Amniotic stem cell (primary cell): ENCODE measurements at regions not wholly inside any gene's neighbourhood (a gene's known extent, or its start where the extent isn't known, plus 50 kb on each side); places are given as distances from the start of the nearest gene placed in this dataset.

Experiments
- DNase-seq: peaks from one replicate; lab custom pipeline; 2025; lab: John Stamatoyannopoulos, UW

DNA sequence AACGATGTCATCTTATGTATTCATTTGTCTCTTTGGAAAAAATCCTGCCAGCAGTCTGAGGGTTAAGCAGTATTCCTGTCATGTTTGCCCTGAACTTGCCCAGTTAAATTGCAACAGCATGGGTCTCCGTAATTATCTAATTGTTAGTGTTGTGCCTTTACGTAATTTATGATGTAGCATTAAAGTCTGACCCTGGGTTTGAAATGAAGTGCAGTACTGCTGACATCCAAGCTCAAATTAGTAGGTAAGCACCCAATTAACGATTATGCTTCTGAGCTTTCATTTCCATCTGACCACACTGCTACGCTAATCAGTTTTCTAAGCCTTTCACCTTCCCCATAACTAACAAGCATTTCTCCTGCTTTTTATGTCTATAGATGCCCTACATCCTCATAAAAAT lies 241.8 kb downstream of the ARRDC4 start:
- DNase-seq: no peak

DNA sequence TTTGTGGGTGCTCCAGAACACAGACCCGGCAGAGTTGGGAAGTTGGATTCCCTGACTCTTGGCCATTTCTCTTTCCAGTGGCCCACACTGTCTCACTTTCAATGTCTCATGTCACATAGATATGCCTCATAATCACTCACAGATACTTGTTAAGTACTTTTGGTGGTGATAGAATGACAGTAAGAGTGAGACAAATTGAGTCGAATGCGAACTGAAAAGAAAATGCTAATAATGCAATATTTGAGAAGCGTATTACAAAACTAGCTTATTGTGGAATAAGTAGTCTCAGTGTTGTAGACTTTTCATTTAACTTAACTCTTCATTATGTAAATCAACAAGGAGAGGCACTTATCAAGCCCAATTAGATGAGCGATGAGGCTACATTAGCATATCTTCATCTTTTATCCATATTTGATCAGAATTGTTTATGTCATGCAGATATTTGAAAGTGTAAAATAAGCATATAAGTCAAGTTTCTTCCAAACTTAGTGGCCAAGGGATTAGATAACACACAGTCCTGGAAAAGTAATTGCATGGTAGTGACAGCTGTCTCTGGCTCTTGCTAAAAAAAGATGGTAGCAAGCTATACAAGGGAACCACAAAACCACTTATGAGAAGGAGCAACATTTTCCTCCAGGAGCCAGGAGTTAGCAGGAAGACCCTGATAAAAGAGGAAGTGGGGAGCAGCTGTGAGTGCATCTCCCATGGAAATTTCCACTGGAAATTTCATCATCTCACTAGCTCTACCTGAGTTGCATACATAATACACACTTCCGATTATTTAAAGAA lies 243.6 kb downstream of the ARRDC4 start:
- no peak for DNase-seq

DNA sequence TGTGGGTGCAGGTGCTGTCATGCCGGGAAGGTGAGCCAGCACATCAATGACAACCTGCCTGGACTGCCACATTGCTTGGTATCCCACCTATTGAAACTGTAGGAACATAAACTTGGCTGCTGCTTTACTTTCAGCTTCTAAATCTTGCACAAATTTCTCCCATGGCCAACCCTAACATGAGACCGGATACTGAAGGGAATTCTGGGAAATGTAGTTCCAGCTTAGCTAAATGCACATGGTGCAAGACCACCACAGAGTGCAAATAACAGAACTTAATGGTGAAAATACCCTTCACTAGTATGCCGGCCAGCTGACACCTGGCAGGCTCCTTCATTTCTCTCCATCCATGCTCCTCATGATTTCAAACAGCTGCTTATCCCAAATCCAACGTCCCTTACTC lies 247.4 kb downstream of the ARRDC4 start:
- DNase-seq: no peak

DNA sequence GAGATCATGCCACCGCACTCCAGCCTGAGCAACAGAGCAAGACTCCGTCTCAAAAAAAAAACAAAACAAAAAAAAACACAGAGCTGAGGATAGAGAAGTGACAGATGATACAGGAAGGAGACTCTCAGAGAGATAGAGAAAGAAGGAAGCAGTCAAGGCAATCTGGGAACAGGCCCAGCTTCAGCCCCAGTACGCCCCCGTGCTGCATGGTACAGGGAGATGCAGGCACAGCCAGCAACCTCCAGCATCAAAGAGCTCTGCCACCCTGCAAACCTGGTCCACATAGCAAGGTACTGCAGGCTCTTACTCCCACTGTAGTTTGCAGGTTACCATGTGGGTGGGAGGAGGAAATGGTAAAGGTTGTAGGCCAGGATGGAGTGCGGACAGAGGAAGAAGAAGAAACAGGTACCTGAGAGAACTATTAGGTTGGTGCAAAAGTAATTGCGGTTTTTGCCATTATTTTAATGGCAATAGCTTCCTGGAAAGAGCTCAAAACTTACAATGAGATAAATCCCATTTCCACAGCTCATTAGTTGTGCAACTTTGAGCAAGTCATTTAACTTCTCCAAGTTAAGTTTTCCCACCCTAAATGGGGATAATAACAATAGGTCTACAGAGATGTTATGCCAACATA lies 253.0 kb downstream of the ARRDC4 start:
- DNase-seq: no peak

DNA sequence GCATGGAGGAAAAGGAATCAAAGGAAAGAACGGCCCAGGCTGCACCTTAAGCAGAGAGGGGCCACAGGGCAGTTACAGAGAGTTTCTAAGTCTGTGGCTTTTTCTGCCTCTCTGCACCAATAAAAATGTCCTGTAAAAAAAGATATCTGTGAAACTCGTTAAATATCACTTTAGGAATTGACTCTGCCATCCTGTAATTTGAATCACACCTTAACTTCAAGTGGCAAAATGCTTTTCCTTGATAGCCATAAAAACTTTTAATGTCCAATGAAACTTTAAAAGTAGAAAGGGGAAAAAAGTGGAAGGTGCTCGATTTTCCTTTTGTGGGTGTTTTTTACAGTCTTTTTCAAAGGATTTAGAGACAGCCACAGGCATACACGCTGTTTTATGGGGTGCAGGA lies 255.7 kb downstream of the ARRDC4 start:
- no peak for DNase-seq

DNA sequence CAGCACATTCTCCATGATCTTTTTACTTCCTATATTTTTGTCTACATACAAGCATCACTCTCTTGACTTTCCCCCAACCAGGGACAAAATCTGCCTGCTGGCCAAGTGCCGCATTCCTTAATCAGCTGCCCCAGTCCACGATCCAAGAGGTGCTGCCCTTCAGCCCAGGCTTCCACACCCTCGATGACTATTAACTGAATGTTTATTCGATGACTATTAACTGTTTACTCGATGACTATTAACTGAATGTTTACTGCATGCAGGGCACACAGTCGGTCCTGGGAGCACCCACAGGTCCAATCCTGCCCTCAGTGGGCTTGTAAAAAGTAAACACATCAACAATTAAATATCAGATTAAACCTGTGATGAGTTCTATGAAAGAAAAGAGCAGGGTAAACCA lies 256.9 kb downstream of the ARRDC4 start:
- no peak for DNase-seq

DNA sequence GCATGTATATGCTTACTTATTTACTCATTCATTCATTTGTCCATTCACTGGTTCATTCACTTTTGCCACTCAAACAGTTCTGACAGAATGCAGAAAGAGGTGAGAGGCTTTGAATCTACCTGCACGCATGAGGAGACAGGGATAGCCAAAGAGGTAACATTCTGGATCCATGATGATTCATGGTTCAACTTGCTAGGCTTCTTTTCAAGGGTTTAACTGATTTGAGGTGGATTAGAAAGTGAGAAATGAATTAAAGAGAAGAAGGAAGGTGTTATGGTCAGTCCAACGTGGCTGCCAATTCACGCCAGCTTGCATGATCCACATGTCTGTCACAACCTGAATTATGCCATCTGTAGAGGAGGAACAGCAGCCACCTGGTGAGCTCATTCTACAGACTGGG lies 260.6 kb downstream of the ARRDC4 start:
- DNase-seq: no peak

DNA sequence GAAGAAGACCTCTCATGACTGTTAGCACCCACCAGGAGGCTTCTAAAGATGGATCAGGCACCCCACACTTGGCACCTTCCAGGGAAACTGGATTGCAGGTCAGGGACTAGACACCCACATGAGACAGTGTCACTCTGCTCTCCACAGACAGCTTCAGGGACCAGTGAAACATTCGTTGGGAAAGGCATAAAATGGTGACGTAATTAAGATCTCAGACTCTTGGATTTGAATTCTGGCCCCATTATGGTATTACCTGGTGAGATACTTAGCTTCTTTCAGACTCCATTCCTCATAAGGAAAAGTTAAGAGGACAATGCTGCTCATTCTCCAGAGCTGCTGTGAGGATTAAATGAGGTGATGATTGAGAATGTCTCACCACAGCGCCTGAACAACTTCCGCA lies 261.1 kb downstream of the ARRDC4 start:
- DNase-seq: no peak

DNA sequence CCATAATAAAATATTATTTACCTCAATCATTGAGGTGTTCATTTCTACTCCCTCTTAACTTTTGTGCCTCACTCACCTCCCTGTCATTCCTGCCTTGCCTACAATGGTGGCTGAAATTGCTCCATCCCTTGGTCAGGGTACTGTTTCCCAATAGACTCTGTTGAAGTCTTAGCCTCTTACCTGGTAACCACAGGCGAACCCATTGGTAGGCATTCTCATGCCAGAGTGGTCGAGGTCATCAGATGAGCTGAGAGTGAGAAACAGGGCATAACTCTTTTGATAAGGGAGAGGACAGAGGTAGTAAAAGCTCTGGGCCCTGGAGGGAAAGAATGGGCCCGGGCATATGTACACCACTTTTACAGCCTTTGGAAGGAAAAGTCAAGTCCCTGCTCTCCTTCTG lies 265.6 kb downstream of the ARRDC4 start:
- no peak for DNase-seq

DNA sequence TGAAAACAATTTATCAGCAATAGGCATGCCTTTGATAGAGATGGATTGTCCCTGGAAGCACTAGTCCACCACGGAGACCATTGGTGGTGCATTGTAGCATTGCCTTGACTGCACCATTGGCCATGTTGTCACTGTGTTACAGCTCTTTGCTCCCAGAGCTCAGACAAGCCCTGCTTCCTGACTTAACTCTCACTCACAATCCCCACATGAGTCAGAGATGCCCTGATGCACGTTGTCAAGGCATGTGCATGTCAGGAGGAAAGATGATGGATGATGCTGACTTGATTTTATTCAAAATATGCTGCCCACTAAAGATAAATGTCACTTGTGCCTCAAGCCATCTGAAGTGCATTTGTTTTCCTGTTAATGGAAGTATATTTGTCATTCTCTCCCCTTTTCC lies 266.1 kb downstream of the ARRDC4 start:
- DNase-seq: no peak

DNA sequence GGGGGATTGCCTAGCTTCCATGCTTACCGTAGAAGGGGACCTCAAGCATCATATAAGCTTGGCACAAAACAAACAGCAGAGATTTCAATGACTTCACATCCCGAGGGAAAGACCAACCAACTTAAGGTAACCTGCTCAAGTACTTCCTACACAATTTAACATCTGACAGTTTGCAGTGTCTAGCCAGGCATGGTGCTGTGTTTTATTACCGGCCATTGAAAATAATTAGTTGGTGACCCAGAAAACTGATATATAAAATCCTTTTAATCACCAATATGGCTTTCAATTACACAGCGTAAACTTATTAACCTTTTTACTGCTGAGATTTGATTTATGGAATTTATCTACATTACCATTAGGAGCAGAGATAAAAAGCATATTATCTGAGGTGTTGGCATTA lies 268.3 kb downstream of the ARRDC4 start:
- no peak for DNase-seq

DNA sequence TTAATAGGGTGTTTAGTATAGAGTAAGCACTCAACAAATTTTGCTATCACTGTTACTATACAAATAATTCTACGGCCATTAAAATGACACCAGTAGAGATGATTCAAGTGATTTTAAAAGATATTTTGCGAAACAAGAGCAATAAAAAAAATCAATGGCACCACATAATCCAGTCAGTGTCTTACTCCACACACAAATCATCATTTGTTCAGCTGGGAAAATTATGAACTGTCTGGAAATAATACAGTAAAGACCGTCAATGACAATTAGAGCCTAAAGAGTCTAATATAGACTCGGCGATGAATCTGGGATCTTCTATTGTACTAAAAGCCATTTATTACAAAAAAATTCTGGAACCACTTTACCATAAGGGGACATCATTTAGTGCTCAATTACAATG lies 270.5 kb downstream of the ARRDC4 start:
- no peak for DNase-seq

DNA sequence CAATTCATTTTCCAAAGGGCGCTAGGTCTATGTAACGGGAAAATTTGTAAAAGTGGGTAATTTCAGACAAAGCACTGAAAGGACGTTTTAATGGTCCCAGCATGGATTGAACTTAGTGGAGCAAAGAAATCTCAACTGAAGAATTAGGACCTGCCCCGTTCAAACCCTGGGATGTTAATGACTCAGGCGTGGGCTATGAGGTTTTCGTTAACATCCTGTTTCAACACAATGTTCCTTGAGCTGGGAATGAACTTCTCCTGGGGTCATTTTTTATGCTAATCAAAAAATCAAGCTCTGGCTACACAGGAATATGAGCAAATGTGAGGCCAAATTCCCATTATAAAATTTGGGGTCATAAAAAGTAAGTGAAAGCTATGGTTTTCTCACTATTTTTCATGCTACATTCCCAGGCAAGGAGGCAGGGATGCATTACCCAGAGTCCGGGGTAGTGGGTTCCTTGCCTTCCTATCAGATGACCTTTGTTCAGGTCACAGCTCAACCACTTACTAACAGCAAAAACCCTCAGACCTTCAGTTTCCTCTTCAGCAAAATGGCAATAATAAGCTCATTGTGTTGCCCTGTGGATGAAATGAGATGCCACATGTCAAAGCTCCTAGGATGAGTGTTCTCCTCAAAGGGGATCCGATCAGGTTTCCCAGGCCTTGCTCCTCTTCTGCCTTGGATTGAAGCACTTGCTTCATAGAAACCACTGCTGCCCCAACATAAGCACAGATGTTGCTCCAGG lies 271.4 kb downstream of the ARRDC4 start:
- DNase-seq: no peak

DNA sequence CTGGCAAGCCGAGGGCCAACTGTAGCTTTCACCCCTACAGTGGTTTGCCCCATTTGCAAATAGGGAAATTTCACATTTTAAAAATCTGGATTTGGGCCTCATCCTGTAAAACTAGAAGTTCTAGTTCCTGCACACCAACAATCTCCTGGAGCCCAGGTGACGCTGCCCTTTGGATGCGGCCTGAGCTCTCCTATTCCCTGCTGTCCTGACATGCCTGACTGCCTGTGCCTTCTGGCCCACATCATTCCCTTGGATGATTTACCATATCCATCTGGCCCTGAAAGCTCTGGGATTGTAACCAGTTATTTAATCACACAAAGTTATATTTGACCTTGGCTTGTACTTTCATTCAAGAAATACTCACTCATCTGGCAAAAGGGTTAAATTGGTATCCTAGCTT lies 272.3 kb downstream of the ARRDC4 start:
- DNase-seq: no peak

DNA sequence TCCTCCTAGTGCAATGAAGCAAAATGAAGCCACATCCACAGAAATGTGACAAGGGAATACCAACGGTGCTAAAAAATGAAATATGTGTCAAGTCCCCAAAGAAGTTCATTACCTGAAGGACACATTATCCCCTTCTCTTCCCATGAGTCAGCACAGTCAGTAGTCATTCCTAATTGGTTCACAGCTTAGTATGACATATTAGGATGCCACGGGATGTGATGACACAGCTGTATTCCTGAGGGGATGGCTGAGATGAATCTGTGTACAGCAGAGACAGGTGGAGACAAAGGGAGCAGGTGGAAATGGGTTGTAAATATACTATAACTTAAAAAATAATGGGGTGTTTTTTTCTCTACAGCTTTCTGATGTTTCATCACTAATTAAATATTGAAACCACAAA lies 273.4 kb downstream of the ARRDC4 start:
- no peak for DNase-seq

DNA sequence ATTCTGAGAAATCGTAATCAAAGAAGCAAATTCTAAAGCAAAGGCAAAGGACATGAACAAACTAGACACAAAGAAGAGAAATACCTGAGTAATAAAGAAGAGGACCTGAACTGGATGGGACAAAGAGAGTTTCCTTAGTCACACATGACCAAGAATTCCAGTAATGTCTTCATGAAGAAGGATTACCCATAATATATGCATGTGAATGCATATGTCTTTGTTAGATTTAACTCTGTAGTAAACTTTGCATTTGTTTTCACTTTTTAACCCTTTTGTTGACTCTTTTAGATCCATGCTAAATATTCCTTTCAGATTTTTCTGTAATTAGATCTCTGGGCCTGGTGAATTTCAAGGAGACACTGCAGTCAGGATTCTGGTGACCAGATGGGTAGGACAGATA lies 279.8 kb downstream of the ARRDC4 start:
- DNase-seq: no peak

DNA sequence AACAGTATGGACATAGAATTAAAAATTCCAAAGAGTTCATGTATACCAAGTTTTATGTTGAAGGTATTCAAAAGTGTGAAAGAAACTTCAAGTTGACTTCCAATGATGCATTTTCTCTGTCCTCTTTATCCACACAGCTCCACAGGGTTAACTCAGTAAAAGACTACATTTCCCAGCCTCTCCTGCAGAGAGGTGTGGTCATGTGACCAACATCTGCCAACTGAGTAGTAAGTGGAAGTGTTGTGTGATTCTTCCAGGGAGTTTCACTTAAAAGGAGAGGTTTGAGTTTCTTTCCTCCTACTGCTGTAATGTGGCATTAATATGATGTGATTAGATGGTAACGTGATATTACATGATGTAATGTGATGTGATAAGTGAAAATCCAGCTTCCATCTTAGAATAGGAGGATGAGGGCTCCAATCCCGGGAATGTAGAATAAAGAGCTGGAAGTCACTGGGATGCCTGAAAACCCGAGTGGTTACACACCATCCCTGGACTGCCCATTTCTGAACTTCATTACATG lies 280.6 kb downstream of the ARRDC4 start:
- DNase-seq: no peak

DNA sequence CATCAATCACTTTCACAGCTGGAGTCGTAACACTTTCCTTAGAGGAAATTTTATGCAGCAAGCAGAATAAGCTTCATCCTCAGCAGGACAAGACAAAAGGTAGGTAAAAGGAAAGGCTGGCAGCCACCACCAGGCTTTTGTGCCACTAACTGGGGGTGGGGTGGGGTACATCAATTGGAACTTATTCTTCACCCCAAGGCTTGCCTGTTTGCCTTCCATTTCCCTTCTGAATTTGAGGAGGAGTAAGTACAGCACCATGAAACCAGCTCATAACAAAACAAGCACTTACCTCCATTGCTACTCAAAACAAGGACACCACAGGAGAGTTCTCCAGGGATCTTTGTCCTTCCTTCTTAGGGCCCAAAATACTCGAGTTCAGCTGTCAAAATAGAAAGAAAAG lies 296.8 kb downstream of the ARRDC4 start:
- DNase-seq: no peak

DNA sequence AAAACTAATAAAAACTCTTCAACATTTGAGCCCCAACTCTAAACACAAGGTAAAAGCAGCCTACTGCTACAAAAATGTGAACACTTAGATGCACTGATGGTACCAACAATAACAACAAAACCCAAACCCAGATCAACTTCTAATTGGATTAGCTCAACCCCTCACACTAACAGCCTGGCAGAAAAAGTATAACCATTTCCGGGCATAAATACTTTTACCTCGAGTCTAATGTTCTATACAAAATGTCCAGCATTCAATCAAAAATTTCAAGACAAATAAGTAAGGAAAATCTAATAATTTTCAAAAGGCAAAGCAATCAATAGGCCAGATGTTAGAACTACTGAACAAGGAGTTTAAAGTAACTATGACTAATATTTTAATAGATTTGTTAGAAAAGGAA lies 303.3 kb downstream of the ARRDC4 start:
- no peak for DNase-seq

DNA sequence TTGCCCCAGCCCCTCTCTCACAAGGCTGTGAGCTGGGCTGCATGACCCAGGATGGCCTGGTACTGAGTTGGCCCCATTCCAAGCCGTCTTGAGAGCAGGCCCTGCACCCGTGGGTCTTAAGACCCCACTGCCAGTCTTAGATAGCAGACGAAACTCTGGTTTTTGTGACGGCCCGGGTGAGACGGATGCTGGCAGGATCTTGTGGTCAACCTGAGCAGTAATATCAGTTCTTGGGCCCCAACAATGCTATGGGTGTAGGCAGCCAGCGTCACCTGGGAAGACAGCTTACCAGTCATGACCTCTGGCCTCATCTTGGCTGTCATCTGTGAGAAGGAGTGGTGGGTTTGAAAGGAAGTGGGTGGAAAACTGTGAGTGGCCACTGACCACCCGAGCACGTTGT lies 305.8 kb downstream of the ARRDC4 start:
- no peak for DNase-seq

DNA sequence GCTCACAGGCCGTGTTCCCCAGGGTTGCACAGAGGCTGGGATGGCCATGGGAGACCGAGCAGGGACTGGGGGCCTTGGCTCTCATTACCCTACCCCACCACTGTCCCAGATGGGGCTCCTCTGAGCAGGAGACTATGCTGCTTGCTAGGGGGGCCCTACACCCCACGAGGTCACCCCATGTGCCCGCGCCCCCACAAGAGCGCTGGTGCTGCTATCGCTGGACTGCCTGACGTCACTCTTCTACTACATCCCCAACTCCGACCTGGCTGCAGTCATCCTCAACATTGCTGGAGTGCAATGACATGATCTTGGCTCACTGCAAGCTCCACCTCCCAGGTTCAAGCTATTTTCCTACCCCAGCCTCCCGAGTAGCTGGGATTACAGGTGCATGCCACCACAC lies 307.7 kb downstream of the ARRDC4 start:
- DNase-seq: no peak

DNA sequence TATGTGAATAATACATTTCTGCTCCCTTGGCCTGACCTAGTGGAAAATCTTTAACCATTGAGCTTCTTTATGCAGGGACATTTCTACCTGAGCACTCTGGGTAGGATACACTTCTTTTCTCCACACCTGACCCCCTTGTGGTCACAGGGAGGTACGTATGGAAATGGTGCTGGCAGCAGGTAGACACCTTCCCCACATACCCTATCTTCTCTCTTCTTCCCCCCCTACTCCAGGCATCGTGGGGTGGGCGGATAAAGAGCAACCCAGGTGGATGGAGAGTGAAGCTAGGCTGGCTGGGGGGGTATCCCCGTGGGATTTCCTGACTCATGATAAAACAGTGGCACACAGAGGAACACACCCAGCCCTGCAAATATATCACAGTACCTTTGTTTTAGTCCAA lies 312.1 kb downstream of the ARRDC4 start:
- no peak for DNase-seq

DNA sequence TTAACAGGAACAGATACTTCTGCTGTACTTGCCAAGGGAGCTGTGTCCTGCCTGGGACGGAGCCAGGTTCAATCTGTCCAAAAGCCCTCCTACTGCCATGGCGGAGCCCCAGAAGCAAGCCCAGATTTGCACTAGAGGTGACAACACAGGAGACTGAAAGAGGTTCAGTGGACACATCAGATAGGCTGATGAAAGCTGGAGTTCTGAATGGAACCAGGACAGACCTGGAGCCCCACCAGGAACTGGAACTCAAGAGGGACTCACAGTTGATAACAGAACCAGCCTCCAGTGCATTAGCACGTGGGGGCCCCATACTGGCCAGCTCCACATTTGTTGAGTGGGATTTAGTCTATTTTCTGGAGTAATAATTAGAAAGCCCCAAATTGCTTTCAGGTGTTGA lies 315.5 kb downstream of the ARRDC4 start:
- no peak for DNase-seq
